ENCODE measurements at regions not wholly inside any gene's neighbourhood (a gene's known extent, or its start where the extent isn't known, plus 50 kb on each side); places are given as distances from the start of the nearest gene placed in this dataset.
"Not testable (repeated sequence)": the region's sequence is repeated elsewhere in the genome, so short reads cannot be mapped to it uniquely, and the experiment has no call there.

- no peak for DNase-seq
- 85 to 96% (median 94%) methylated on average over 1 of the region's 1 CpG for WGBS, 5 donors
Observed at GRCh38 chr1:213345621-213346020, 294.6 kb downstream of the RPS6KC1 start.

DNA sequence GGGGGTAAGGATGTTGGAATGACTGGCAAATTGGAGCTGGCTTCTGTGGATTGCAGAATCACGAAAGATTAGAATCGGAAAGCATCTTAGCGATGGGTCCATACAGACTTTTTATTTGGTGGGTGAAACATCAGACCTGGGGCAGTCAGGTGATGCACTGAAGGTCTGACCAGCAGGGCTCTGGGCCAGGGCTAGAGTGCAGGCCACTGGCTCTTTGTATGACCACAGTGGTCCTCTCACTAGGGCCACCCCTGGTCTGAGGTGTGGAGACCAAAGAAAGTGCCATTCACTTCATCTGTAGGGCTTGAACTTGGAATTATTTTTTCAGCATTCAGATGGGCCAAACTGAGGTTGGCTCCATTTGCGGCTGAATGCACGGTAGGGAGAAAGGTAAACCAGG is 306.4 kb downstream of the RPS6KC1 start:
- DNase-seq = no peak
- intact Hi-C loops (cut with DNase I; ENCODE audit: low total_unique reads) = no loop called here
- H3K27me3 ChIP-seq (replicated peaks in 1 of 7) = no peaks in the 10 kb centered on the region
- H3K4me1 ChIP-seq = no peaks in the 10 kb centered on the region
- WGBS, 5 donors = 89 to 98% (median 94%) methylated on average over 5 of the region's 5 CpGs
- TF ChIP-seq, protein P1, sequence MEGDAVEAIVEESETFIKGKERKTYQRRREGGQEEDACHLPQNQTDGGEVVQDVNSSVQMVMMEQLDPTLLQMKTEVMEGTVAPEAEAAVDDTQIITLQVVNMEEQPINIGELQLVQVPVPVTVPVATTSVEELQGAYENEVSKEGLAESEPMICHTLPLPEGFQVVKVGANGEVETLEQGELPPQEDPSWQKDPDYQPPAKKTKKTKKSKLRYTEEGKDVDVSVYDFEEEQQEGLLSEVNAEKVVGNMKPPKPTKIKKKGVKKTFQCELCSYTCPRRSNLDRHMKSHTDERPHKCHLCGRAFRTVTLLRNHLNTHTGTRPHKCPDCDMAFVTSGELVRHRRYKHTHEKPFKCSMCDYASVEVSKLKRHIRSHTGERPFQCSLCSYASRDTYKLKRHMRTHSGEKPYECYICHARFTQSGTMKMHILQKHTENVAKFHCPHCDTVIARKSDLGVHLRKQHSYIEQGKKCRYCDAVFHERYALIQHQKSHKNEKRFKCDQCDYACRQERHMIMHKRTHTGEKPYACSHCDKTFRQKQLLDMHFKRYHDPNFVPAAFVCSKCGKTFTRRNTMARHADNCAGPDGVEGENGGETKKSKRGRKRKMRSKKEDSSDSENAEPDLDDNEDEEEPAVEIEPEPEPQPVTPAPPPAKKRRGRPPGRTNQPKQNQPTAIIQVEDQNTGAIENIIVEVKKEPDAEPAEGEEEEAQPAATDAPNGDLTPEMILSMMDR (IDR thresholded peaks at IDR 0.05 in 8 of 11, conservative IDR thresholded peaks at IDR 0.05 in 3 of 11) = no peak
- no peak for TF ChIP-seq POLR2A (IDR thresholded peaks at IDR 0.05)
- no peak for TF ChIP-seq POLR2AphosphoS5 (IDR thresholded peaks at IDR 0.05)
- peaks cover 0 to 10% (median 0%) of the 10 kb centered on the region in 8 donors for H3K9me3 ChIP-seq
- H3K27ac ChIP-seq = no peak overlapping the region
- H3K36me3 ChIP-seq = no peaks in the 10 kb centered on the region
- no peak overlapping the region for H3K4me3 ChIP-seq

More at GRCh38 chr1:213345621-213346020, 294.6 kb downstream of the RPS6KC1 start:
- Histone ChIP-seq H3K36me3 (no peaks in the 10 kb centered on the region), H3K27ac (no peak overlapping the region), H3K4me3 (no peak overlapping the region), H3K9me3 (peaks cover 0 to 6% (median 0%) of the 10 kb centered on the region in 8 donors), H3K4me1 (no peaks in the 10 kb centered on the region), H3K27me3 (replicated peaks in 1 of 7) (peaks cover 0 to 3% (median 0%) of the 10 kb centered on the region in 7 donors)
- TF ChIP-seq POLR2AphosphoS5 (IDR thresholded peaks at IDR 0.05) (no peak), POLR2A (IDR thresholded peaks at IDR 0.05) (no peak)
- TF ChIP-seq, protein P1 (IDR thresholded peaks at IDR 0.05 in 8 of 11, conservative IDR thresholded peaks at IDR 0.05 in 3 of 11) = no peak
- intact Hi-C loops (cut with DNase I; ENCODE audit: low total_unique reads) = no loop called here

DNA sequence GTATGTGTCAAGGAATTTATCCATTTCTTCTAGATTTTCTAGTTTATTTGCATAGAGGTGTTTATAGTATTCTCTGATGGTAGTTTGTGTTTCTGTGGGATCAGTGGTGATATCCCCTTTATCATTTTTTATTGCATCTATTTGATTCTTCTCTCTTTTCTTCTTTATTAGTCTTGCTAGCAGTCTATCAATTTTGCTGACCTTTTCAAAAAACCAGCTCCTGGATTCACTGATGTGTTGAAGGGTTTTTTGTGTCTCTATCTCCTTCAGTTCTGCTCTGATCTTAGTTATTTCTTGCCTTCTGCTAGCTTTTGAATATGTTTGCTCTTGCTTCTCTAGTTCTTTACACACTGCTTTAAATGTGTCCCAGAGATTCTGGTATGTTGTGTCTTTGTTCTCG is 307.3 kb downstream of the RPS6KC1 start:
- H3K36me3 ChIP-seq; H3K27me3 ChIP-seq (replicated peaks in 1 of 7); intact Hi-C loops (cut with DNase I; ENCODE audit: low total_unique reads); H3K4me1 ChIP-seq; H3K9me3 ChIP-seq; H3K27ac ChIP-seq; H3K4me3 ChIP-seq; DNase-seq: not testable (repeated sequence)
- WGBS, 5 donors = 70 to 86% (median 80%) methylated on average over 1 of the region's 1 CpG

GRCh38 chr1:213362598-213362997 is 311.6 kb downstream of the RPS6KC1 start:
- TF ChIP-seq, protein P1 (IDR thresholded peaks at IDR 0.05 in 8 of 11, conservative IDR thresholded peaks at IDR 0.05 in 3 of 11) = no peak
- TF ChIP-seq POLR2A (IDR thresholded peaks at IDR 0.05) = no peak
- no peak for TF ChIP-seq POLR2AphosphoS5 (IDR thresholded peaks at IDR 0.05)
- Histone ChIP-seq H3K27ac (no peak overlapping the region), H3K4me3 (no peak overlapping the region), H3K27me3 (replicated peaks in 1 of 7) (no peaks in the 10 kb centered on the region), H3K4me1 (no peaks in the 10 kb centered on the region), H3K9me3 (peaks cover 0 to 10% (median 0%) of the 10 kb centered on the region in 8 donors), H3K36me3 (no peaks in the 10 kb centered on the region)
- intact Hi-C loops (cut with DNase I; ENCODE audit: low total_unique reads) = no loop called here
- 85 to 100% (median 95%) methylated on average over 1 of the region's 1 CpG for WGBS, 5 donors
- no peak for DNase-seq
